Sigmoid colon (tissue), 6 donors: ENCODE measurements at regions not wholly inside any gene's neighbourhood (a gene's known extent, or its start where the extent isn't known, plus 50 kb on each side); places are given as distances from the start of the nearest gene placed in this dataset.
"Not testable (repeated sequence)": the region's sequence is repeated elsewhere in the genome, so short reads cannot be mapped to it uniquely, and the experiment has no call there.

ENCODE experiments used
- DNase-seq: peaks from one replicate; pipeline ENCODE4 v3.0.0-alpha.2; 2019
- H3K27ac ChIP-seq, 4 donors: fragments of 200-600 bp; sonication (generic); one replicate each; pipeline ENCODE4 v1.5.1; 2016 to 2019; ENCODE audit warnings: mild to moderate bottlenecking in 1 of 4
- H3K27me3 ChIP-seq, 3 donors: fragments of 200-600 bp; sonication (generic); one replicate each; pipeline ENCODE4 v1.5.1; 2019; ENCODE audit warnings: mild to moderate bottlenecking in 1 of 3
- H3K36me3 ChIP-seq, 4 donors: fragments of 200-600 bp; sonication (generic); one replicate each; pipeline ENCODE4 v1.5.1; 2016 to 2019
- H3K4me1 ChIP-seq, 4 donors: fragments of 200-600 bp; sonication (generic); one replicate each; pipeline ENCODE4 v1.5.1; 2017 to 2019
- H3K4me3 ChIP-seq, 4 donors: fragments of 200-600 bp; sonication (generic); one replicate each; pipeline ENCODE4 v1.5.1; 2017 to 2019; ENCODE audit warnings: mild to moderate bottlenecking in 2 of 4, moderate library complexity in 1 of 4
- H3K9me3 ChIP-seq, 4 donors: fragments of 200-600 bp in 3 of 4; sonication (generic) in 3 of 4; one replicate each; pipeline versions ENCODE4 v1.5.1 to v1.6.1; 2013 to 2019
- EP300 ChIP-seq, 4 donors: sonication (generic); formaldehyde crosslinking; IDR thresholded peaks; one replicate each; pipeline ENCODE4 v1.6.1; 2017; ENCODE audit warnings: antibody characterized with exemption in 4 of 4
- POLR2A ChIP-seq, 2 donors: fragments of 450-650 bp; IDR thresholded peaks; one replicate each; pipeline ENCODE4 v1.6.1; 2016; ENCODE audit warnings: antibody characterized with exemption in 2 of 2, mild to moderate bottlenecking in 2 of 2, moderate library complexity in 2 of 2
- POLR2AphosphoS5 ChIP-seq, 4 donors: sonication (generic); formaldehyde crosslinking; IDR thresholded peaks; one replicate each; pipeline ENCODE4 v1.6.1; 2017; ENCODE audit warnings: antibody characterized with exemption in 4 of 4
- WGBS, 2 donors: extraction: QIAGEN DNeasy Blood & Tissue Kit; methylation state at CpG; one replicate each; pipeline ENCODE4 v1.1.7; 2013; 5-methylcytosine and 5-hydroxymethylcytosine counted together
- intact Hi-C: fragments of 100-400 bp; cut with DNase I; formaldehyde crosslinking; loops from one replicate; pipeline ENCODE4 v1.15.1; 2023
- TF ChIP-seq, protein P1 (sequence below), 4 experiments: fragments of 450-650 bp in 3 of 4; fragments of 200-600 bp in 1 of 4; IDR thresholded peaks; one replicate each; pipeline ENCODE4 v1.5.1; 2016 to 2019; ENCODE audit warnings: antibody characterized with exemption in 4 of 4, mild to moderate bottlenecking in 3 of 4, moderate library complexity in 2 of 4
- donor health status: healthy with polysubstance abuse.
- donor health status: healthy.

DNA sequence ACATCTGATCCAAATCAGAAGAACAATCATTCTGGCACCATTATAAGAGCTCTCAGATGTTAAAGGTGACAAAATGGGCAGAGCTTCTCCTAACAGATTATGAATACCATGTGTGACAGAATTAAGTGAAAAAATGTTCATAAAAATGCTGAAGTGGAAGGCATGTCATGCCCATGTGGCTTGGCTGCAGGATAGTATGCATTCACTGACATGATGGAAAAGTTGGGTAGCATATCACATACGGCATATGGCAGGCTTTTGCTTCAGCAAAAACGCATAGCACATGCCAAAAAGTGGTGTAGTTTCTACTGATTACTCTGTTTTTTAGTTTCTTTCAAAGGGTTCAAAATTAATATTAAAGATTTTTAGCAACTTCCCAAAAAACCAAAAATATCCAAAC lies 731.5 kb upstream of the EPHA7 start:
- intact Hi-C loops = no loop called here
- no peaks in the 10 kb centered on the region for H3K9me3 ChIP-seq
- no peak overlapping the region for H3K4me3 ChIP-seq
- TF ChIP-seq, protein P1, sequence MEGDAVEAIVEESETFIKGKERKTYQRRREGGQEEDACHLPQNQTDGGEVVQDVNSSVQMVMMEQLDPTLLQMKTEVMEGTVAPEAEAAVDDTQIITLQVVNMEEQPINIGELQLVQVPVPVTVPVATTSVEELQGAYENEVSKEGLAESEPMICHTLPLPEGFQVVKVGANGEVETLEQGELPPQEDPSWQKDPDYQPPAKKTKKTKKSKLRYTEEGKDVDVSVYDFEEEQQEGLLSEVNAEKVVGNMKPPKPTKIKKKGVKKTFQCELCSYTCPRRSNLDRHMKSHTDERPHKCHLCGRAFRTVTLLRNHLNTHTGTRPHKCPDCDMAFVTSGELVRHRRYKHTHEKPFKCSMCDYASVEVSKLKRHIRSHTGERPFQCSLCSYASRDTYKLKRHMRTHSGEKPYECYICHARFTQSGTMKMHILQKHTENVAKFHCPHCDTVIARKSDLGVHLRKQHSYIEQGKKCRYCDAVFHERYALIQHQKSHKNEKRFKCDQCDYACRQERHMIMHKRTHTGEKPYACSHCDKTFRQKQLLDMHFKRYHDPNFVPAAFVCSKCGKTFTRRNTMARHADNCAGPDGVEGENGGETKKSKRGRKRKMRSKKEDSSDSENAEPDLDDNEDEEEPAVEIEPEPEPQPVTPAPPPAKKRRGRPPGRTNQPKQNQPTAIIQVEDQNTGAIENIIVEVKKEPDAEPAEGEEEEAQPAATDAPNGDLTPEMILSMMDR (IDR thresholded peaks at IDR 0.05) = no peak
- TF ChIP-seq POLR2AphosphoS5 (IDR thresholded peaks at IDR 0.05) (no peak), EP300 (IDR thresholded peaks at IDR 0.05) (no peak), POLR2A (IDR thresholded peaks at IDR 0.05) (no peak)
- 91 to 95% methylated on average over 2 of the region's 2 CpGs for WGBS, 2 donors
- H3K36me3 ChIP-seq = no peaks in the 10 kb centered on the region
- no peaks in the 10 kb centered on the region for H3K27me3 ChIP-seq
- no peaks in the 10 kb centered on the region for H3K4me1 ChIP-seq
- no peak for DNase-seq
- H3K27ac ChIP-seq = no peak overlapping the region

DNA sequence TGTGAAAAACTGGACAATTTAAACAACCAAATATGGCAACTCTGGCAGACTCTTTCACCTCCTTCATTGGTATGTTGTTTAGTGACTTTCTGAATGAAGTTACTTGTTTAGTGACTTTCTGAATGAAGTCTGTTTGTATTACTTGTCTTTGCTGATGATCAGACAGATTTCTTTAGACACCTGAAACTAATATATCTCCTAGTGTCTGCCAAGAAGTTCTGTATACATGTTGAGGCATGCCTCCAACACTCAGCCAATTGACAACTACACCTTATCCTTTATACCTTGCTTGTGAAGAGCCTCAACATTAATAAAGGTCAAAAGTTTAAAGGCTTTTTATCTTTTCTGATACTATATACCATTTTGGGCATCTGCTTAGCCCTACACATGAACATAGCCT lies 725.4 kb upstream of the EPHA7 start:
- TF ChIP-seq POLR2AphosphoS5 (IDR thresholded peaks at IDR 0.05) (no peak), EP300 (IDR thresholded peaks at IDR 0.05) (no peak), POLR2A (IDR thresholded peaks at IDR 0.05) (no peak)
- TF ChIP-seq, protein P1 (IDR thresholded peaks at IDR 0.05) = no peak
- Histone ChIP-seq H3K27me3 (no peaks in the 10 kb centered on the region), H3K27ac (no peak overlapping the region), H3K4me1 (no peaks in the 10 kb centered on the region), H3K4me3 (no peak overlapping the region), H3K36me3 (no peaks in the 10 kb centered on the region), H3K9me3 (no peaks in the 10 kb centered on the region)
- DNase-seq = no peak
- intact Hi-C loops = no loop called here

DNA sequence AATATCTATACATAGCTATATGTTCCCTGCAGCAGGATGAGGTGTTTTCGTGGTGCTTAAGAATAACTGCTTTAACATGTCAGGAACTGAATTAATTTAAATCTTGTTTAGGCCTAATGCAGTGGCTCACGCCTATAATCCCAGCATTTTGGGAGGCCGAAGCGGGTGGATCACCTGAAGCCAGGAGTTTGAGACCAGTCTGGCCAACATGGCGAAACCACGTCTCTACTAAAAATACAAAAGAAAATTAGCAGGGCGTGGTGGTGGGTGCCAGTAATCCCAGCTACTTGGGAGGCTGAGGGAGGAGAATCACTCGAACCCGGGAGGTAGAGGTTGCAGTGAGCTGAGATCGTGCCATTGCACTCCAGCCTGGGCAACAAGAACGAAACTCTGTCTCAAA lies 717.8 kb upstream of the EPHA7 start:
- WGBS, 2 donors = 91 to 93% methylated on average over 11 of the region's 11 CpGs
- intact Hi-C loops, DNase-seq, H3K4me3 ChIP-seq, H3K27me3 ChIP-seq, H3K9me3 ChIP-seq, H3K27ac ChIP-seq, H3K4me1 ChIP-seq, H3K36me3 ChIP-seq: not testable (repeated sequence)

DNA sequence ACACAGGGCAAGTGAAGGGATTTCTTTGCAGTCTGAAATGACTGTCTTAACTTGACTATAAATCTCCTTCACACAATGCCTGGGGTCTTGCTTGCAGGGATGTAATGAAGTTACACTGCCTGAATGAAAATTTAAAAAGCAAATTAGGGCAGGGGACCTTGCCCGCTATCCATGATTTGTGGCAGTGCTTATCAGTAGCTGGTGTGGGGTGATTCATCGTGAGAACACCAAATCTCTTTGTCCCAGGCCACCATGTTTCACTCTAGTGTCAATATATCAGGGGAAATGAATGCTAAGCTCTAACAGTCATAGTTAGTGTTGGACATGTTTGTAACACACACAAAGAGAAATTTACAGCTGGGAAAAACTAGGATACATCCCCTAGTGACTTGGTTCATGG lies 713.7 kb upstream of the EPHA7 start:
- Histone ChIP-seq H3K27ac (no peak overlapping the region), H3K4me3 (no peak overlapping the region), H3K36me3 (no peaks in the 10 kb centered on the region), H3K27me3 (no peaks in the 10 kb centered on the region), H3K9me3 (no peaks in the 10 kb centered on the region), H3K4me1 (no peaks in the 10 kb centered on the region)
- TF ChIP-seq POLR2A (IDR thresholded peaks at IDR 0.05) (no peak), POLR2AphosphoS5 (IDR thresholded peaks at IDR 0.05) (no peak)
- 72 to 77% methylated on average over 2 of the region's 2 CpGs for WGBS, 2 donors
- intact Hi-C loops = no loop called here
- DNase-seq = no peak

DNA sequence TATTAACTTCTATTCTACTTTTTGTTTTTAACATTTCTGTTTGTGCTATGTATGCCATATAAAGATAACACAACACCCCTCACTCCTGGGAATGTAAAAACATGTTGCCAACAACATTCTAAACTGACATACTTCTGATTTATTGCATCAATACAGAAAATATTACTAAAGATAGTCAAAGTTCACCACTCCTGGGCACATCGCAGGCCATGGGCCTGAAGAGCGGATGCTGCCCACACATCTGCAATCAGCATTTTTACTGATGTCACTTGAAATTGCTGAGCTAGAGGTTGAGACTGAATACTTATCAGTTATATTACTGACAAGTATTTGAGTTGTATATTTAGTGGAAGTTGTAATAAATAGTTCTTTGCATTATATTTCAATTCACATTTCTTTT lies 711.9 kb upstream of the EPHA7 start:
- Histone ChIP-seq H3K36me3 (no peaks in the 10 kb centered on the region), H3K4me1 (no peaks in the 10 kb centered on the region), H3K4me3 (no peak overlapping the region), H3K9me3 (no peaks in the 10 kb centered on the region), H3K27me3 (no peaks in the 10 kb centered on the region), H3K27ac (no peak overlapping the region)
- WGBS, 2 donors = 94 to 96% methylated on average over 2 of the region's 2 CpGs
- TF ChIP-seq EP300 (IDR thresholded peaks at IDR 0.05) (no peak), POLR2A (IDR thresholded peaks at IDR 0.05) (no peak), POLR2AphosphoS5 (IDR thresholded peaks at IDR 0.05) (no peak)
- TF ChIP-seq, protein P1 (IDR thresholded peaks at IDR 0.05) = no peak
- DNase-seq = no peak
- intact Hi-C loops = no loop called here

DNA sequence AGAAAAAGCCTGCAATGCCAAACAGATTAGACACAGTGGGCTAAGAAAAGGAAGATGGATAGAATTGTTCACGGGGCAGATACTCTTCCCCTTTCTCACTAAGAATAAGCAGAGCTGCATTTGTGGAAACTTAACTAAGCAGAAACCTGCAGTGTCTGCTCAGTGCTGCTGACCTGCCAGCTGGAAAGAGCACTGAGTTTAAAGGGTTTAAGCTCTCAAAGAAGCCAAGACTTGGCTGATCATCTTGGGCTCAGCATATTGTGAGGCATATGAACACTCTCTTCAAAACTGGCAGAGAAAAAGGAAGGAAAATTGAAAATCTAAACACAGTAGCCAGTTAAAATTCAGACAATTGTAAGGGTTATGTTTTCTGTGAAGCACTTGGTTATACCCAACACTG lies 711.1 kb upstream of the EPHA7 start:
- Histone ChIP-seq H3K4me1 (no peaks in the 10 kb centered on the region), H3K27ac (no peak overlapping the region), H3K4me3 (no peak overlapping the region), H3K9me3 (no peaks in the 10 kb centered on the region), H3K27me3 (no peaks in the 10 kb centered on the region), H3K36me3 (no peaks in the 10 kb centered on the region)
- intact Hi-C loops = no loop called here
- TF ChIP-seq, protein P1 (IDR thresholded peaks at IDR 0.05) = no peak
- TF ChIP-seq POLR2AphosphoS5 (IDR thresholded peaks at IDR 0.05) (no peak), POLR2A (IDR thresholded peaks at IDR 0.05) (no peak), EP300 (IDR thresholded peaks at IDR 0.05) (no peak)
- no peak for DNase-seq
- 9 to 16% methylated on average over 1 of the region's 1 CpG for WGBS, 2 donors
